Spleen (tissue), 7 donors: ENCODE measurements at regions not wholly inside any gene's neighbourhood (a gene's known extent, or its start where the extent isn't known, plus 50 kb on each side); places are given as distances from the start of the nearest gene placed in this dataset.

Experiments
- POLR2A ChIP-seq, 3 donors: fragments of 450-650 bp; IDR thresholded peaks; one replicate each; pipeline ENCODE4 v1.5.1; 2017; ENCODE audit warnings: antibody characterized with exemption in 3 of 3, mild to moderate bottlenecking in 1 of 3
- TF ChIP-seq, protein P1 (sequence below), 11 experiments: fragments of 200-600 bp in 7 of 11; fragments of 450-650 bp in 4 of 11; sonication (generic) in 4 of 11; IDR thresholded peaks in 8 of 11; conservative IDR thresholded peaks in 3 of 11; 1 replicate in 7 of 11; 2 replicates in 4 of 11; pipeline versions ENCODE4 v1.4.0 to v1.8.0; 2016 to 2021; ENCODE audit warnings: antibody characterized with exemption in 11 of 11, inconsistent platforms in 4 of 11, mild to moderate bottlenecking in 1 of 11
- donor health status: DM: no; HTN: no; CAD: no; lungs with moderate emphysema.
- donor health status: DM: no; HTN: no; CAD: no.
- donor health status: DM: no; HTN: no; CAD: no.

DNA sequence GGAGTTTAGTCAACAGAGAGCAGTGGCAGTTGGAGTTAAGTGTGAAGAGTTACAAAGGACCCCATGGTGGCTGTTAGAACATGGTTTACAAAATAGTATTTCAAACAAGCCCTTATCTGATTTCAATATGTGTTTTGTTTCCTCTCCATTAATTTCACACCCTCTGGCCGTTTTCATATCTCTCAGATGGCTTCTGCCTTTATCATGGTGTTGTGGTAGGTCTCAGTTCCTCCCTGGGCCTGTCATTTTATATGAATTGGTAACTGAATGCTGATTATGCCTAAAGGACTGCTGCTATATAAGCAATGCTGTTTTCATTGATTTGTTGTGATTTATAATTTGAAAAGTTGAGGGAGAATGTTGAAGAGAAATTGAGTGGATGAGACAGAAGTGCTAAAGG is 686.7 kb downstream of the NYAP2 start:
- TF ChIP-seq, protein P1, sequence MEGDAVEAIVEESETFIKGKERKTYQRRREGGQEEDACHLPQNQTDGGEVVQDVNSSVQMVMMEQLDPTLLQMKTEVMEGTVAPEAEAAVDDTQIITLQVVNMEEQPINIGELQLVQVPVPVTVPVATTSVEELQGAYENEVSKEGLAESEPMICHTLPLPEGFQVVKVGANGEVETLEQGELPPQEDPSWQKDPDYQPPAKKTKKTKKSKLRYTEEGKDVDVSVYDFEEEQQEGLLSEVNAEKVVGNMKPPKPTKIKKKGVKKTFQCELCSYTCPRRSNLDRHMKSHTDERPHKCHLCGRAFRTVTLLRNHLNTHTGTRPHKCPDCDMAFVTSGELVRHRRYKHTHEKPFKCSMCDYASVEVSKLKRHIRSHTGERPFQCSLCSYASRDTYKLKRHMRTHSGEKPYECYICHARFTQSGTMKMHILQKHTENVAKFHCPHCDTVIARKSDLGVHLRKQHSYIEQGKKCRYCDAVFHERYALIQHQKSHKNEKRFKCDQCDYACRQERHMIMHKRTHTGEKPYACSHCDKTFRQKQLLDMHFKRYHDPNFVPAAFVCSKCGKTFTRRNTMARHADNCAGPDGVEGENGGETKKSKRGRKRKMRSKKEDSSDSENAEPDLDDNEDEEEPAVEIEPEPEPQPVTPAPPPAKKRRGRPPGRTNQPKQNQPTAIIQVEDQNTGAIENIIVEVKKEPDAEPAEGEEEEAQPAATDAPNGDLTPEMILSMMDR (IDR thresholded peaks at IDR 0.05 in 8 of 11, conservative IDR thresholded peaks at IDR 0.05 in 3 of 11): no peak
- no peak for TF ChIP-seq POLR2A (IDR thresholded peaks at IDR 0.05)
